GM18868 (cell line): ENCODE measurements at regions not wholly inside any gene's neighbourhood (a gene's known extent, or its start where the extent isn't known, plus 50 kb on each side); places are given as distances from the start of the nearest gene placed in this dataset.
"Not testable (repeated sequence)": the region's sequence is repeated elsewhere in the genome, so short reads cannot be mapped to it uniquely, and the experiment has no call there.

Experiments
- ATAC-seq: cut with Tn5 transposase; IDR thresholded peaks from one replicate; pipeline ENCODE4 v1.9.1; 2021; ENCODE audit warnings: mild to moderate bottlenecking, moderate library complexity; ENCODE audit not compliant: unreplicated experiment

DNA sequence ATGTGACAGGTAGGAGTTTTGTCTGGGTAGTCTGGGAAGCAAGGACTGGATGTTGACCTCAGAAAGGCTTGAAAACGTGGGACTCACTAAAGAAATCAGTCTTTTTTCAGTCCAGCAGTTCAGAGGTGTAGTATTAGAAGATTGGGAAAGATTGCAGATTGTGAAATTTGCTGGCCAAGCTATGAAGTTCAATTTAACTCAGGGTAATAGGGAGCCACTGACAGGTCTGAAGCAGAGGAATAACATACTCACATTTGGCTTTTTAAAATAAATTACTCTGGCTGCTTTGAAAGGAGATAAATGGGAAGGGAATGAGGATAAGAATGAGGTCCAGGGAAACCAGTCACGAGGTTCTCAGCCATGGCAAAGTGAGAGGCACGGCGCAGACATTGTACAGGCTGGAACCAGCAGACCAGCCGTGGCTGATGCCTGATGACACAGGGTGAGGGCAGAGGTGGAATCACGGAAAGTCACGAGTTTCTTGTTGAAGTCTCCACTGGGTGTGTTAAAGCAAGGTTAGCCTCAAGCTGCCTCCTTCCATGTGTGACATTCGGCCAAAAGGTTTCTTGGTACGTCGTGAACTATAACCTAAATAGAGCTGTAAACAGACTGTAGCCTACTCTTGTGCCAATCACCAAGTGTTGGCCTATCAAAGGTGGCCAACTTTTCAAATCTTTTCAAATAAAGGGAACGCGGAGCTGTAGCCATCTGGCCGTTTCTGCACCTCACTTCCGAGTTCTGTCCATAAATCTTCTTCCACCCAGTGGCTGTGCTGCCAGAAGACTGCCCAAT, 377.6 kb downstream of the IRS2 start:
- no peak for ATAC-seq

DNA sequence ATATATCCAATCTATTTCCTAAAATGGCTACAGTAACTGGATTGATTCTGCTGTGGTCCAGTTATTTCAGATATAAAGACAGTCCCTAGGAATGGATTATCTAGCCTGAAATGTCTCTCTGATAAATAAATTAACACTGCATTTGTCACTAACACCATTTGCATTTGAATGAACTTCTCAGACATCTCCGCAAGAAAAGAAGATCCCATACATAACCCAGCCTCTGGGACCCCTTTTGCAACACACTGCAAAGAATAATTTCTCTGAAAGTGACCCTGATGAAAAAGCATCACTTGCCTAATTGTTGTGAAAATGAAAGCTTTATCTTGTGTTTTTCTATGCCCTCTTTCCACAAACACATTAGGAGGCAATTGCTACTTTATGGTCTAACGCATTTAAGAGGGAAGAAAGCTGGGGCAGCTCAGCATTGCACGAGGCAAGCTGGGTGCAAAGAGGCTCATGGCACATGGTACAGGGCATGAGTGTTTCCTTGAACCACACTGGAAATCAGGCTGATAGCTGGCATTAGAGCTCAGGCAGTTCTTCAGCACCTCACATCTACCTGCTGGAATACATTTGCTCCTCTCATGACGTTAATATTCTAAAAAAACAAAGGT, 379.9 kb downstream of the IRS2 start:
- ATAC-seq = no peak

DNA sequence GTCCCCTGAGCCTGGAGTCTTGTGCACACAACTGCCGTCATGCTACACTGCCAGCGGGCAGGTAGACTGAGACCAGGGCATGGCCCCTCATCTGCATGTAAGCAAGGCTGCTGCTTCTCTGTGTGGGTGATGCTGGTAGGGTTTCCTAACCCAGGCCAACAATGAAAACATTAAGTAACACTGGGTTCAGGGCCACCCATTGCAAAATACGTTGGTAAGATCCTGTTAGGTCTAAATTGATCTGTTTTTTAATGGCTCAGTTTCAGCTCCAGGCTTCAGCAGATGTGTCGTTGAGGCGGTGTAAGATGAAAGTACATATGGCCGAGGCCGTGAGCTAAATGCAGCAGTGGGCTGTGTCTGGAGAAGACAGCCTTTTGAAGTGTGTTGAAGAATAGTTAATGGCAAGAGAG, 383.4 kb downstream of the IRS2 start:
- no peak for ATAC-seq

DNA sequence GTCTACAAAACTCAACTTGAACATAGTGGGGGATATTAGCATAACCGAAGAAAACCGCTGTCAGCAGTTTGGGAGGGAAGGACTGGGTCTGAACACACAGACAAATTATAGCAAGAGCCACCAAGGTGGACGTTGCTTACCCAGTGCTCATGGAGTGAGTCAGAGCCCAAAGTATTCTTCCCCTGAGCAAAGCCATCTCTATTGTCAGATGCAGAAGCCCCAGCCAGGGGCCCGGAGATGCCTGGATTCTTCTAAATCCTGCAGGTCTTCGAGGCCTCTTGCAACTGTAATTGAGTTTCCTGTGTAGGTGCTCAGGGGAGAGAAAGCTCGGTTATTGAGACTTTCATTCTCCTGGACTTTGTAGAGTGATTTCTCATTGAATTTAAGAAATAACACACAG, 384.5 kb downstream of the IRS2 start:
- no peak for ATAC-seq

DNA sequence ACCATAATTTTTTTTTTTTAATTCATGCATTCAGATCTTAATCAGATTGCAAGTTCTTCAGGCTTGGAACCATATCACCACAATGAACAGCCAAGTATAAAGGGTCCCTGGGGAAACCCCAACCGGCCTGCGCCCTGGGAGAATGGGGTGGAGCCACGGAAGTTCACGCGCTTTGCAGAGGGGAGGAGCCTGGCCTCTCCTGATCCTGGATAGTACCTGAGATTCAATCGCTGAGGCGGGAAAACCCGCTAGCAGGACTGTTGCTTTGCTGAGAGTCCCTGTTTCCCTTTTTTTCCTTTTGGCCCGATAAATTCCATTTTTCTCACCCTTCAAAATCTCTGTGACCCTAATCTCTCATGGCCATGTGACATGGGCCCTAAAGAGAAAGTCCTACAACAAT, 385.1 kb downstream of the IRS2 start:
- ATAC-seq = no peak

DNA sequence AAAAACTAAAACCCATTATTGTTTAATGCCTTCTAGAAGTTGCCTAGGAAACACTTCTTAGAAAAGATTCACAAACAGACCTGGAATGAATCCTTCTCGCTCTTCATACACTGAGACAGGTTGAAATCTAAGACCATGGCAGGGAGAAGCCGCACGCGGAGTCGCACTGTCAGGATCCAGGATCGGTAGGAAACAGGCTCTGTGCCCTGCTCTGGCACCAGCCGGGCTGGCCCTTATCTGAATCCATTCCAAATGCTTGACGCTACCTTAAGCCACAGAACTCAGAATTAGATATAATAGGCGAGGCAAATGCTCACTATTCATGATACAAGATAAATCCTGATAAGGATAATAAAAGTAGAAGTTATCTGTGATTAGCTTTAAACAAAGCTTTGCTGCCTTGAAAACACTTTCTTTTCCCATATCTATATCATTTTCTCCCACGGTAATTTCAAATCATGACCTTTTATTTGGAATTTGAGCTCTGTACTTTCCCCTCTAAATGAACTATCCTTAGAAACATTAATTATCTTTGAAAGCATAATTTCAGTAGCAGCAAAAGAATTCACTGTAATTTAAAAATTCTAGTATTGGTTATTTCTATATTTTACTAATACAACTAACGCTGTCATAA, 385.6 kb downstream of the IRS2 start:
- no peak for ATAC-seq

DNA sequence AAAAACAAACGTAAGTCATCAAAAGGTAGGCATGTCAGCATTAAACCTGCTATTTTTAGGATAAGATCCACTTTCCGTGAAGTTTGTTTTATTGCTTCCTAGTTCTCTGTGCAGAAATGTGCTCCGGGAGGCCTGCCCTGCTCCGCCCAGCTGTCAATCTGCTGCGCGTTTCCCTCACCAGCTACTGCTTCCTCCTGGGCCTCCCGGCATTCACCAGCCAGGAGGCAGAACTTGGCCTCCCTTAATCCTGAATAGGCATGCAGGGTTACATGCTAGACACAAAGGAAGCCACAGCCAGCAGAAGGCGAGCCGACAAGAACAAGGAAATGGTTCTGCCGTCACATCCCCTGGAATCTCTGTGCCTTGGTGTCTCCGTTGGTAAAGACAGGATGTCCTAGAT, 386.2 kb downstream of the IRS2 start:
- no peak for ATAC-seq

DNA sequence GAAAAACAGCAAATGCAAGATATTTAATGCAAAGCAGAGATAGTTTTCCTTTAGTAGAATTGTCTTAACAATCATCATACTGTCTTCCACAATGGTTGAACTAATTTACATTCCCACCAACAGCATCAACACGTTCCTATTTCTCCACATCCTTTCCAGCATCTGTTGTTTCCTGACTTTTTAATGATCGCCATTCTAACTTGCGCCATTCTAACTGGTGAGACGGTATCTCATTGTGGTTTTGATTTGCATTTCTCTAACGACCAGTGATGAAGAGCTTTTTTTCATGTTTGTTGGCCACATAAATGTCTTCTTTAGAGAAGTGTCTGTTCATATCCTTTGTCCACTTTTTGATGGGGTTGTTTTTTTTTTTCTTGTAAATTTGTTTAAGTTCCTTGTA, 388.3 kb downstream of the IRS2 start:
- ATAC-seq = not testable (repeated sequence)

DNA sequence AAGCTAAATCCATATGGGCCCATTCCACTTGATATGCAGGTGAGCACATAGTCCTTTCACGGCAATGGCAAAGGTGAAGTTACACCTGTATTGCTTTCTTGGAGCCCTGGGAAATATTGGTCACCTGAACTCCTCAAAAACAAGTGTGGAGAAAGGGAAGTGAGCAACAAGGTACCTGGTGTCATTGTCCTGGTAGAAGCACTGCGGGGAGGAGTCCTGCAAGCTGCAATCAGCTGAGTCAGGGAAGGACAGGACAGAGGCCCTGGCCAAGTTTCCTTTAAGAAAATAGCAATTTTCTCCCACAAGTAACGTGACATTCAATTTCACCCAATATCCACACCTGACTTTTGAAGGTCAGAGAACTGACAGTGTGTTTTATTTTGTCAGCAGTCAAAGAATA, 389.1 kb downstream of the IRS2 start:
- ATAC-seq = no peak

DNA sequence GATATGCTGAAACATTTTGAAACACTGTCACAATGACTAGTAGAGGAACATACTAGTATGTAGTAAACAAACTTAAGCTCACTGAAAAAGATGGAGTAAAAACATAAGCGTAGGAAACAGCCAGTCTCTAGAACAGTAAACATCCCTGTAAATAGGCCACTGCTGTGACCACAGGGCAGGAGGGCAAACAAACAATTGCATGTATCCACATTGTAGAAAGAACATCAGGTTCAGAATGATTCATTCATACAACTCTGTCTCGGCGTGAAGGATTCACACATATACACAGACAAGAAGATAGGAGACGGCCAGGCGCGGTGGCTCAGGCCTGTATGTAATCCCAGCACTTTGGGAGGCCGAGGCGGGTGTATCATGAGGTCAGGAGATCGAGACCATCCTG, 390.1 kb downstream of the IRS2 start:
- no peak for ATAC-seq

DNA sequence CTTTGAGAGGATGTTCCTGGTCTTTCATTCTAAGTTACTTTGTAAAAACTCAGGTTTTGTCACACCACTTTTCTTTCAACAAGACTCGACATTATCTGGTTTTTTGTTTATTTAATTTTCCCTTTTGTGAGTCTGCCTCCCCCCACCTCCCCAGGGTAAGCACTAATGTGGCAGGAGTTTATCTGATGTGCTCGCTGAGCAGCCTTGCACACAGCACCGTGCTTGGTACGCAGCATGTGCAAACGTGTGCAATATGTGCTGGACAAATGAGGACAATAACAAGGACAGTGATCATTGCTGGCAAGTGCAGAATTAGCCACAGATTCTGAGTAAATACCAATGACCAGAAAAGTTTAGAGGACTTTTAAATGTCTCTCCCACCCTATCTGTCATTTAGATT, 391.4 kb downstream of the IRS2 start:
- ATAC-seq = no peak

DNA sequence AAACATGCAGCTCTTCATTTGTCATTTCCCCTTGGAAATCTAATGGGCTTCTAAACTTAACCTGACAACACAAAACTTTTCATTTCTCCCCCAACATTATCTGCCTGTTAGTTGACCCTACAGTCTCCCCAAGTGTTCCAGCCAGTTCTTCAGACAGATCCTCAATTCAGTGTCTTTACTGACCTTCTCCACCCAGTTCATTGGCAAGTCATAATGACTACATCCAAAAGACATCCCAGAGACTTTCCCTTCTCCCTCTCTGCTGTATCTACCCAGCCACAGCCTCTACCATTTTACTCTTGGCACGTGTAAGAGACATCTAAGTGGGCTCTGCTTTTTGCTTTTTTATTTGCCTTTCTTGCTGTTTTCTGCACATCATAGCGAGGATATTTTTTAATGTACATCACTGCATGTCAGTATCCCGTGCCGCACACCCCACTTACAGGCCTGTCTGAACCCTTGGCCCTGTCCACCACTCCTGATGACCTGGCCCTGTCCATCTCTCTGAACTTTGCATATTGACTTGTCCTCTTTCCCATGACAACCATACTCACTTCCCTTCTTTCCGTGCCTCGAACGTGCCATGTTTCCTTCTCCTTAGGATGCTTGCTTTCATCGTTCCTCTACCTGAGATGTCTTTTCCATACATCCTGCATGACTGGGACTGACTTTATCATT, 391.9 kb downstream of the IRS2 start:
- no peak for ATAC-seq

DNA sequence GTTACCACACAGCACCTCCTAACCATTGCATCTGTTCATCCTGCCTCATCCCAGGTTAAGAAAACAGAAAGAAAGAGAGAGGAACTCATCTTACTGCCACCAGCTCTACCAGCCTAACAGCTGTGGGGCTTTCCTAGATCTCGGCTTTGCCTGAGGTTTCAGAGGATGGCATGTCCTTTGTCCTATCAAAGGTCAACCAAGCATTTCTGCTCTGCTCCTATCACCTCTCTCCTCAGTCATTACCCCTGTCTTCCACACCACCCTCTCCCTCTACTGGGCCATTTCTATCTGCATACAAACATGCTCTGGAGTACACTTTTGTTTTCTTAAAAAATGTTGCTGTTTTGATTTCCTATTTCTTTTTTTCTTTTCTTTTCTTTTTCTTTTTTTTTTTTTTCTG, 393.3 kb downstream of the IRS2 start:
- no peak for ATAC-seq

DNA sequence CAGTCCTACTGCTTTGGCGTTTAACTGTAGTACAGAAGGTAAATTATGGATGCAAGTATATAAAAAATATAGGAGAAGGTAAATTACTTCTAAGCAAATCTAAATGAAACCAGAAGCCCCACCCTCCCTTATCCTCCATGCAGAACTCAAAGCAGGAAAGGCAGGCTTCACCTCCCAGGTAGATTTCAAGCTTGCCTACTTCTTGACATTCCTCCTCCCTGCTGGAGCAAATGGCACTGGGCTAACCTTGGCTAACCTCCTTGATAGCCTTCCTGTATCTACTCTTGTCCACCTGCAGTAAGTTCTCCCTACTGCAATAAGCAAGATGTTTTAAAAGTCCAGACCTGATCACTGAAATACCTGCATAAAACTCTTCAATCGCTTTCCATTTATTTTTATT, 396.0 kb downstream of the IRS2 start:
- no peak for ATAC-seq

DNA sequence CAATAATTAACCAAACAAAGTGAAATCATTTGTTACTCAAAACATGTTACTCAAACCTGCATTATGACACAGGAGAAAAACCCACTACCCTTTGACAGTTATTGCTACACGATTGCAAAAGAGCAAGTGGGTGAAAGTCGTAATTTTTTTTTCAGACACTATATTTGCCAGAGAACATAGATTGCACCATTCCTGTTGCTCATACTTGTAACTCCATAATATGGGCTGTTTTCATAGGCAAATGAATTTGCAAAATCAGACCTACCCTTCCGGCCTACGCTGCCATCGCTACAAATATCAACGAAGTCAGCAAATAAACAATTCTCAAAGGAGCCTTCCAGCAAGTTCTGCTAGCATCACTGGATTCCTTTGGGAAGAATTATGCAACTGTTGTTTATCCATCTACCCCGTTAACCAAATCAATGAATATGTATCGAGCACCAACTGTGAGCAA, 396.5 kb downstream of the IRS2 start:
- no peak for ATAC-seq

DNA sequence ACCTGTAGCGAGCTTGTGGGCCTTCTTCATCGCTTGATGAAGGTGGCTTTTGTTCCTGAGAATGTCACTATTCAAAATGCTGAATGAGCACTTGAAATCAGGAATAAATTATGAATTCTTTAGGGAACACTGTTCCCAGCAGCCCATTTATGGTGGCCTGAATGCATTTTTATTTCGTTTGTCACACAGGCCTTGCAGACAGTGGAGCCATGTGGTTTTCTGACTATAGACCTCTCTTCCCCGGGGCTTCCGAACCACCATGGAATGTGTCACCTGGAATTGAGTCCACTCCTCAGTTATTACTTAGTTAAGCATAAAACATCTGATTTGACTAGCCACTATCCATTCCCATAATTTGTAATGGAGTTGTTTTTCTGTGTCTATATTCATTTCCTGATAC, 396.9 kb downstream of the IRS2 start:
- ATAC-seq = no peak

DNA sequence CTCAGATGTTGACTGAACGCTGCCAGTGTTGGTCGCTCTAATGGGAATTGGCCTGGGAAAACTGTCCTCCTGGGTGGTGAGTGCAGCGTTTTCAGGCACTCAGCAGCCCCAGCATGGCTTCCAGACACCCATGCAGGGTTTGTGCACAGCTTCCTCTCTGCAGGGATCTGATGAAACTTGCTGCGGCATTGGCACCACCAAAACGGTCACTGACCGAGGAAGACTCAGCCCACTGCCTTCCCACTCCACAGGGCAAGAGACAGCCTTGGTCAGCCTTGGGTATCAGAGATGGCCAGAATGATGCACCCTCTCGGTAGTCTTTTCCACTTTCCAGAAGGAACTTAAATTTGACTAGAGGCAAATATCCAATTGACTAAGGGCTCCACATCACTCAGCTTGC, 398.9 kb downstream of the IRS2 start:
- no peak for ATAC-seq

DNA sequence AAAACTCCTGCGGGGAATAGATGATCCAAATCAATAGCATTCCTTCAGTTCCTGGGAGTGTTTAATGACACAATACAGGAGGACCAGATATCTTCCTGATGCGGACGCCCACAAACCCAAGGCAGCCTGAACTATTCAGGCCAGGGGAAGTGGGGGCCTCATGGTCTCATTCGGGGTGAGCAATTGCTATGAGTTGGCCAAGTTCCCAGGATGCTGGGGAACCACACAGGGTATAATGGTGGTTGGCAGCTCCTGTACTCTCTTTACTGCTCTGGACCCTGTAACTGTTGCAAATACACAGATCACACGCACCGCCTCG, 401.2 kb downstream of the IRS2 start:
- no peak for ATAC-seq

DNA sequence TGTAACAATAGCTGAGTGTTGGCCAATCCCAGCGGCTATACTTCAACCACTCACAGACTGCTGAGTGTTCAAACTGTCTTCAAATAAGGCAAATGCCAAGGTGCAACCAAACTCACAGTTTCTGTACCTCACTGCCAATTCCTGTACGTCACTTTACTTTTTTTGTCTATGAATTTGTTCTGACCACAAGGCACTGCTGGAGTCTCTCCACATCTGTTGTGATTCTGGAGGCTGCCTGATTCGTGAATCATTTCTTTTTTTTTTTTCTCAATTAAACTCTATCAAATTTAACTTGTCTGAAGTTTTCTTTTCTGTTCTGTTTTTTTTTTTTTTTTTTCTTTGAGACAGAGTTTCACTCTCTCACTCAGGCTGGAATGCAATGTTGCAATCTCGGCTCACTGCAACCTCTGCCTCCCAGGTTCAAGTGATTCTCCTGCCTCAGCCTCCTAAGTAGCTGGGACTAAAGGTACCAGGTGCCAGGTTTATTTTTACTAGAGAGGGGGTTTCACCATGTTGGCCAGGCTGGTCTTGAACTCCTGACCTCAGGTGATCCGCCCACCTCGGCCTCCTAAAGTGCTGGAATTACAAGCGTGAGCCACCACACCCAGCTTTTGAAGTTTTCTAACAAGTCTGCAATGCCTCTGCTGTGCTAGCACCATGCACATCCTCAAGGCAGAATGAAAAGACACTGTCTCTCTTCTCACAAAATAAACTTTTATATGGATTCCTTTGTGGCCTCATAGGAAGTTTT, 401.7 kb downstream of the IRS2 start:
- ATAC-seq = no peak

DNA sequence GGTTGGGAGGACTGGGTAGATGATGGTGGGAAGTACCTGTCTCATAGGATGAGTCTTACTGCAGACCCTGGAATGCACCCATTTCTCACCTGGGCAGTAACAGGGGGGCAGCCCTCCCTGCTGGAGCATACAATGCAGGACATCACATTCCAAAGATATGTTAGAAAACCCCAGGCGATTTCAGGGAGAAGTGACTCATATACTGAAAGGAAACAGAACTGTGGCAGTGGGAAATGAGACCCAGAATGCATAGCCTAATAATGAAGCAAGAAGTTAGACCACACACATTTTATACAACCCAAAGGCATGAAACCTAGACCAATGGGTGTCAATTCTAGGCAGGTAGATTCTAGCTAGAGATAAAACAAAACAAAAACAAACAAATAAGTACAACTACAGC, 402.7 kb downstream of the IRS2 start:
- ATAC-seq = no peak

DNA sequence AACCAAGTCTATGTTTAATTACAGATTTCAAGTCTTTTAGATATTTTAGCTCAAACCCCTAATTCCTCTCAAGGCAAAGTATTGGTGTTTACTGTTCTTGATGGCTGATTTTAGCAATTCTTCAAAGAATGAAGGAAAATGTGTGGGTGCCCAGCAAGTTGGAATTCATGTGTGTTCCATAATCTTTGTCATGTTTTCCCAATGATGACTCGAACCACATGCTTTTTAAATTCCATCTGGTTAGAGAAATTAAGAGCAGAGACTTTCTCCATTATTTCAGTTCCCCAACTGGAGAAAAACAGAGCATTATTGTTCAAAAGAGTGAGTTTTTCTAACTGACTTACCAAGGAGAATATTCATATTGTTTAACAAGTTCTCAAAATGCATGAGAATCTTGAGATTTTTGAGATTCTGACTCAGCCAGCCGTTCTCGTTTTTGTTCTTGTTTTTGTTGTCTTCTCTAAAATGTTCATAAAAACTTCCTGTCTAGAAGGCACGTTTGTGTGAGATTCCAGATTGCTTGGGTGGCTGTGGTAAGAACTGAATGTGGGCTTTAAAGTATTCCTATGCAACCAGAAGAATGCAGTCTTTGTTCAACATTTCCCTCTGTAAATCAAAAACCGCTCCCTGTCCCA, 404.7 kb downstream of the IRS2 start:
- ATAC-seq = no peak
